Pancreas (tissue), 10 donors: ENCODE measurements at regions not wholly inside any gene's neighbourhood (a gene's known extent, or its start where the extent isn't known, plus 50 kb on each side); places are given as distances from the start of the nearest gene placed in this dataset.
"Not testable (repeated sequence)": the region's sequence is repeated elsewhere in the genome, so short reads cannot be mapped to it uniquely, and the experiment has no call there.

Source experiments
- ATAC-seq, 4 donors: fragments of 200-7000 bp; cut with Tn5 transposase; one replicate each; pipeline versions ENCODE4 v1.8.0 to v1.9.1; 2020; ENCODE audit warnings: mild to moderate bottlenecking in 4 of 4, moderate library complexity in 4 of 4
- DNase-seq, 6 donors: peaks; one replicate each; pipeline ENCODE4 v3.0.0-alpha.2; 2020
- FAIRE-seq: peaks from 2 replicates; lab custom pipeline; 2012; peaks lifted over from hg19 to GRCh38; lab: Jason Lieb, UNC
- H3K27ac ChIP-seq, 4 donors: fragments of 200-600 bp; sonication (generic); 1 replicate in 3 of 4; 2 replicates in 1 of 4; pipeline versions ENCODE4 v1.5.0 to v1.8.0; 2020
- H3K27me3 ChIP-seq, 4 donors: fragments of 200-600 bp; one replicate each; pipeline ENCODE4 v1.8.0; 2021
- H3K36me3 ChIP-seq, 3 donors: fragments of 200-600 bp; sonication (generic) in 1 of 3; one replicate each; pipeline versions ENCODE4 v1.5.0 to v1.8.0; 2020 to 2021
- H3K4me1 ChIP-seq, 3 donors: fragments of 200-600 bp; one replicate each; pipeline ENCODE4 v1.8.0; 2021
- H3K4me3 ChIP-seq, 4 donors: fragments of 200-600 bp; sonication (generic) in 2 of 4; one replicate each; pipeline versions ENCODE4 v1.5.0 to v1.8.0; 2020 to 2021
- H3K9me3 ChIP-seq, 4 donors: fragments of 200-600 bp; one replicate each; pipeline ENCODE4 v1.8.0; 2021
- WGBS, 2 donors: extraction: QIAGEN DNeasy Blood & Tissue Kit; methylation state at CpG; one replicate each; pipeline ENCODE4 v1.1.7; 2013; 5-methylcytosine and 5-hydroxymethylcytosine counted together
- intact Hi-C, 3 donors: fragments of 100-400 bp; cut with DNase I; formaldehyde crosslinking; loops; one replicate each; pipeline versions ENCODE4 v1.11.1 to v1.14.2; 2022
- TF ChIP-seq, protein P1 (sequence below), 4 donors: fragments of 200-600 bp; sonication (generic) in 3 of 4; IDR thresholded peaks; one replicate each; pipeline versions ENCODE4 v1.5.0 to v1.8.0; 2021; ENCODE audit warnings: antibody characterized with exemption in 4 of 4
- donor health status: healthy with polysubstance abuse.
- donor health status: DM: no; HTN: no; CAD: no; lungs with moderate emphysema.
- donor health status: DM: no; HTN: no; CAD: no.
- donor health status: control.
- donor health status: control.
- donor health status: Bipolar disorder and iron deficiency.
- donor health status: DM: yes; HTN: yes; CAD: no.
- donor health status: DM: no; HTN: no; CAD: no.
- donor health status: DM: no; HTN: no; CAD: no.
- donor health status: DM: yes; HTN: yes; CAD: no.

DNA sequence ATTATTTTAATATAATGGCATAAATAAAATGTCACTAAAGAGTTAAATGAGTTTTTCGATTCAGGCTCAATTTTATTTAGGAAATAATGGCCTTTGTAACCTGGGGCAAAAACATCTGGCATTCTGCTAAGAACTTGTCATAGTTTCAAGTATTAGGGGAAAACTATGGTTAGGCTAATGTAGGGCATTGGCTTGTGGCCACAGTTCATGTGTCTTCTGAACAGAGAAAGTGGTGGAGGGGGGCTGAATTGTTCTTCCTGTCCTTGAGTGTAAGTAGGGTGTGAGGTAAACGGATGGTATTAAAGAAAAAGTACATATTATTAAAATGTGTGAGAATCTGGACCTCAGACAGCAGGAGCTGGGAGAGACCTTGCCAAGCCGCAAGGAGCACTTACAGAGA lies 69.1 kb upstream of the KLF14 start:
- 51 to 61% methylated on average over 3 of the region's 3 CpGs for WGBS, 2 donors
- H3K9me3 ChIP-seq: no peaks in the 10 kb centered on the region
- no peak overlapping the region for H3K4me3 ChIP-seq
- no peak for DNase-seq
- TF ChIP-seq, protein P1, sequence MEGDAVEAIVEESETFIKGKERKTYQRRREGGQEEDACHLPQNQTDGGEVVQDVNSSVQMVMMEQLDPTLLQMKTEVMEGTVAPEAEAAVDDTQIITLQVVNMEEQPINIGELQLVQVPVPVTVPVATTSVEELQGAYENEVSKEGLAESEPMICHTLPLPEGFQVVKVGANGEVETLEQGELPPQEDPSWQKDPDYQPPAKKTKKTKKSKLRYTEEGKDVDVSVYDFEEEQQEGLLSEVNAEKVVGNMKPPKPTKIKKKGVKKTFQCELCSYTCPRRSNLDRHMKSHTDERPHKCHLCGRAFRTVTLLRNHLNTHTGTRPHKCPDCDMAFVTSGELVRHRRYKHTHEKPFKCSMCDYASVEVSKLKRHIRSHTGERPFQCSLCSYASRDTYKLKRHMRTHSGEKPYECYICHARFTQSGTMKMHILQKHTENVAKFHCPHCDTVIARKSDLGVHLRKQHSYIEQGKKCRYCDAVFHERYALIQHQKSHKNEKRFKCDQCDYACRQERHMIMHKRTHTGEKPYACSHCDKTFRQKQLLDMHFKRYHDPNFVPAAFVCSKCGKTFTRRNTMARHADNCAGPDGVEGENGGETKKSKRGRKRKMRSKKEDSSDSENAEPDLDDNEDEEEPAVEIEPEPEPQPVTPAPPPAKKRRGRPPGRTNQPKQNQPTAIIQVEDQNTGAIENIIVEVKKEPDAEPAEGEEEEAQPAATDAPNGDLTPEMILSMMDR (IDR thresholded peaks at IDR 0.05): no peak
- H3K27ac ChIP-seq: no peak overlapping the region
- no peak for FAIRE-seq
- intact Hi-C loops: no loop called here
- H3K27me3 ChIP-seq: no peaks in the 10 kb centered on the region
- H3K36me3 ChIP-seq: no peaks in the 10 kb centered on the region
- H3K4me1 ChIP-seq: no peaks in the 10 kb centered on the region
- ATAC-seq: no peak

DNA sequence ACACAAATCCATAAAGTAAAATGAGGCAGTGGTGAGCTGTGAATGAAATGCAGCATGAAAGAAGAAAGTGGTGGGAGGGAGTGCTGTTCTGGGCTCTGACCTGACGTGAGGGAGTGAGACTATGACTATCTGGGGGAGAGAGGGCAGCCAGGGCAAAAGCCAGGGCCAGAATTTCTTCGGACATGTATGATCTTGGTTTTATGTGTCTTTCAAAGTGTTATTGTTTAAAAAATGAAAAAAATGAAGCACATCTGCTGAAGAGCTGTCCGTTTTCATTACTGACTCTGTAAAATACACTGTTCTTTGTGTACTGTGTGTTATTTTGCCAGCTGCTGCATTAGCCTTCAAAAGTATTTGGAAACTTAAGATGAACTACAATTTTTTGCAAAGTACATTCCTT lies 70.2 kb upstream of the KLF14 start:
- no peak for FAIRE-seq
- no peak for DNase-seq
- Histone ChIP-seq H3K36me3 (no peaks in the 10 kb centered on the region), H3K4me3 (no peak overlapping the region), H3K27me3 (no peaks in the 10 kb centered on the region), H3K9me3 (no peaks in the 10 kb centered on the region), H3K27ac (no peak overlapping the region), H3K4me1 (no peaks in the 10 kb centered on the region)
- TF ChIP-seq, protein P1 (IDR thresholded peaks at IDR 0.05): no peak
- WGBS, 2 donors: 61 to 69% methylated on average over 3 of the region's 3 CpGs
- ATAC-seq: no peak
- intact Hi-C loops: no loop called here

DNA sequence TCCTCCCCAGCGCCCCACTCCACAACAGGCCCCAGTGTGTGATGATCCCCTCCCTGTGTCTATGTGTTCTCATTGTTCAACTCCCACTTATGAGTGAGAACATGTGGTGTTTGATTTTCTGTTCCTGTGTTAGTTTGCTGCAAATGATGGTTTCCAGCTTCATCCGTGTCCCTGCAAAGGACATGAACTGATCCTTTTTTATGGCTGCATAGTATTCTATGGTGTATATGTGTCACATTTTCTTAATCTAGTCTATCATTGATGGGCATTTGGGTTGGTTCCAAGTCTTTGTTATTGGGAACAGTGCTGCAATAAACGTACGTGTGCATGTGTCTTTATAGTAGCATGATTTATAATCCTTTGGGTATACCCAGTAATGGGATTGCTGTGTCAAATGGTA lies 78.8 kb upstream of the KLF14 start:
- intact Hi-C loops, H3K36me3 ChIP-seq, H3K27ac ChIP-seq, H3K4me3 ChIP-seq, ATAC-seq, H3K9me3 ChIP-seq, FAIRE-seq, H3K27me3 ChIP-seq, DNase-seq, H3K4me1 ChIP-seq: not testable (repeated sequence)
- 89 to 93% methylated on average over 4 of the region's 4 CpGs for WGBS, 2 donors

DNA sequence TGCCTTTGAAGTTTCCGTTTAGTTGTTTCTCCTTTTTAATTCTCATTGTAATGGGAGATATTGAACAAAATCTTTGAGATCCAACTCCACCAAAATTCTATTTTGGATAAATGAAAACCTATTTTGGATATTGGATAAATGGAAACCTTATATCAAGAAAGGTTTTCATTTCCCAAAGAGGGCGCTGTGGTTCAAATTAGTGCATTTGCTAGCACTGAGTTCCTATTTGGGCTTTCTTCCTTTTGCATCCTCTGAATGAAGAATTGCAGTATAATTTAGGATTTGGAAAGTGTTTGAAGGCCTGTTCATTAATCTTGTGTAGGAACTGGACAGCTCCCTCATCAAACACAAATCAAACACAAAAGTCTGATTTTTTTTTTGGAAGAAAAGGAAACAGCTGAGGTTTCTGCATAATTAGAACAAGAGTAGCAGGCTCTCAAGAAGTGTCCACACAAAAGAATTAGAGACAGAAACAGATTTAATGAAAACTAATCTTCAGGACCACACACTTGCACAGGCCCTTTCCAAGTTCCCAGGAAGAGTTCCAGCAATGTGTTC lies 80.8 kb upstream of the KLF14 start:
- H3K36me3 ChIP-seq: no peaks in the 10 kb centered on the region
- TF ChIP-seq, protein P1 (IDR thresholded peaks at IDR 0.05): no peak
- intact Hi-C loops: no loop called here
- no peak overlapping the region for H3K27ac ChIP-seq
- H3K4me1 ChIP-seq: no peaks in the 10 kb centered on the region
- WGBS, 2 donors: 65 to 67% methylated on average over 2 of the region's 2 CpGs
- no peaks in the 10 kb centered on the region for H3K9me3 ChIP-seq
- DNase-seq (no peak), FAIRE-seq (no peak), ATAC-seq (no peak)
- no peak overlapping the region for H3K4me3 ChIP-seq
- no peaks in the 10 kb centered on the region for H3K27me3 ChIP-seq

DNA sequence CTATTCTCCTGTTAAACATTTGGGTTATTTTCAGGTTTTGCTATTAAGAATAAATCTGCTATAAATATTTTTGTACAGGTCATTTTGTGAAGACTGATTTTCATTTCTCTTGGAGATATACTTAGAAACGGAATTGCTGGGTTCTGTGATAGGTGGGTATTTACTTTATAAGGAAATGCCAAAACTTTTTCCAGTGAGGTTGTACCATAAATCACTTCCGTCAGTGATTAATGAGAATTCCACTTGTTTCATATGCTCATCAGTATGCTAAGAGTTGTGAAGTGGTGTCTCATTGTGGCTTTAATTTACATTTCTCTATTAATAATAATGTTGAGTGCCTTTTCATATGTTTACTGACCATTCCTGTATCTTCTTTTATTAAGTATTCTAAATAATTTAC lies 84.0 kb upstream of the KLF14 start:
- WGBS, 2 donors: 65 to 74% methylated on average over 2 of the region's 2 CpGs
- TF ChIP-seq, protein P1 (IDR thresholded peaks at IDR 0.05): no peak
- ATAC-seq (no peak), DNase-seq (no peak), FAIRE-seq (no peak)
- Histone ChIP-seq H3K27me3 (no peaks in the 10 kb centered on the region), H3K36me3 (no peaks in the 10 kb centered on the region), H3K4me3 (no peak overlapping the region), H3K27ac (no peak overlapping the region), H3K9me3 (no peaks in the 10 kb centered on the region), H3K4me1 (no peaks in the 10 kb centered on the region)
- intact Hi-C loops: no loop called here
